Fibroblast of skin of abdomen (primary cell): ENCODE measurements at regions not wholly inside any gene's neighbourhood (a gene's known extent, or its start where the extent isn't known, plus 50 kb on each side); places are given as distances from the start of the nearest gene placed in this dataset.

Experiments
- DNase-seq: peaks from one replicate; pipeline ENCODE4 v3.0.0-alpha.2; 2013

DNA sequence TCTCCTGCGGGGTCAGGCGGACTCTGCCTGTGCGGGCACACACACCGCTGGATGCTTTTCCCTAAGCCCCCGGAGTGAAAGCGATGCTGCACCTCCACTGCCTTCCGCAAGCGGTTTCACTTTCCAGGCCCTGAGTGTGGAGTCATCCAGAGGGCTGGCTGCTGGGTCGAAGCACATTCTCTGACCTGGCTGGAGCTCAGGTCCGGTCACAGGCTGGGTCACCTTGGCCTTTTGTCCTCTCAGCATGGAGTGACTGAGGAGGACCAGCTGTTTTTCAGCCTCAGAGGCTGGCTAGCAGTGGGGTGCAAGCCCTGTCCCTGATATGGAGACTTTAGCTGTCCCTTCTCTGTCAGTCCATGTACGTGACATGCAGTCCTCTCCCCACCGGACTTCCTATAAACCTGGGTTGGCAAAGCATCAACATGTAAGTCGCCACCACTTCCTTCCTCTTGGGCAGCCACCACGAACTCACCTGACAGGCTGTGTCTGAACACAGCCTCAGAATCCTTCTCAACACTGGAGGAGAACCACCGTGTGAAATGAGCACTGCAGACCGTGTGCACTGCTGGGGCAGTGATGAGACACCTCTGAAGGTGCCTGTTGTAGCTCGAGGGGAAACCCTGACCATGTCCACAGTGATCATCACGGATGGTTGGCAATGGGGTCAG is 51.3 kb downstream of the GADD45G start:
- no peak for DNase-seq

DNA sequence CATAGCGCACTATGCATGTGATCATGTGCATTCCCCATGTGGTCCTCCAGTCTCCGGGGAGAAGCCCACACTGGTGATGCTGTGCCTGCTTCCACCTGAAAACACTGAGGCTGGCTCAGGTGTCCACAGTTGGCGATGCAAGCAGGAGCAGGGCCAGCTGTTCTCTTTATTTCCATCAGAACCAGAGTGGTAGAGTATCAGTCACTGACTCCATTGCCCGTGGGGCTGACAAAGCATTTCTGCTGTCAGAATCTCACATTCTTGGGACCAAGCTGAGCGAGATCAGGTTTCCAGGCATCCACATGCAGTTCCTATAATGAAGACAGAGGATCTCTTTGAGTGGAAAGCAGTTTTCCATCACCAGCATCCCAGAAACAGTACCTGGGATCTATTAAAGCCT is 52.5 kb downstream of the GADD45G start:
- DNase-seq: no peak

DNA sequence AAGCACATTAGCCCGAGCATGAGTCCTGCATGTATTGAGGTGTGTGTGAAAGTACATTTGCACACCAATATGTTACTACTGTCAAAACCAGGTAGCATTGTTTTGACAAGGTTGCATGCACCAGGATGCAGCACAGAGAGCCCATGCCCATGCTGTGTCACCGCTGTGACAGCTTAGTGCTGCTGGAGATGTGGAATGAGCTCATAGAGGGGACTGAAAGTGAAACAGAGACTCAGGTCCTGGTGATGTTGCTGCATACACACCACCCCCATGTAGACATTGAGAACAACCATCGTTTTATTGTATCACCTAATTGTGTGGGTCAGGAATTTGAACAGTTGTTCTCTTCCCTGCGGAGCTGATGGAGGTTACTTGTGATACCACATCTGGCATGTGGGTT is 53.0 kb downstream of the GADD45G start:
- DNase-seq: no peak

DNA sequence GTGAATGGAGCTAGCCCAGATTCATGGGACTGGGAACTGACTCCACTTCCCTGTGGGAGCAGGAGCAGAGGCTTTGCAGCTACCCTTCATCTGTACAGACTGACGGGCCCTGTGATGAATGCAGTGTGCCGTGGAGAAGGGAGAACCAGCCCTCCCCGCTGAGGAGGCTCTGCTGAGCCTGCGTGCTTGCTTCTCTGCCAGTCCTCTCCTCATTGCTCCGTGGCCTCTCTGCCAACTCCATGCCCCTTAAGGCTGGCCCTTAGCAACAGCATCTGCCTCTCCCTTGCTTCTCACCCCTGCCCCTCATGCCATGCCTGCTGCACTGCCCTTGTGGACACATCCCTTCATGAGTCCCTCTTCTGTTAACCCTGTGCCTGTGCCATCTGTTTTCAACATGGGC is 53.6 kb downstream of the GADD45G start:
- DNase-seq: no peak

DNA sequence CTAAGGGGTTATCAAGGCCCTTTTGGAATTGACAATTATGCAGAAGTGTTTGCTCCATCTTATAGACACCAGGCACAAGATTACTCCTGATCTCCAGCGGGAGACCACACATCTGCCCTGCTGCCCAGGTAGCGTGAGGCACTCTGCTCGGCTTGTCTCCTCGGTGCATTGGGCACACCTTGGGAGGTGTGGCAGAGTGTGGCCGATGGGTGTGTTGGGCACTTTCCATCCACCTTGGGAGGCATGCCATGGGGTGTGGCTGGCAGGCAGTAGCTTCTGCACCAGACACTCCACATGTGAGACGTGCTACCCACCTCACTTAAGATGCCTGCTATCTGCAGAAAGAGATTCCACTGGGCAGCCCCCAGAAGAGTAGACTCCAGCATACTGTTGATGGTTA is 54.1 kb downstream of the GADD45G start:
- DNase-seq: no peak

DNA sequence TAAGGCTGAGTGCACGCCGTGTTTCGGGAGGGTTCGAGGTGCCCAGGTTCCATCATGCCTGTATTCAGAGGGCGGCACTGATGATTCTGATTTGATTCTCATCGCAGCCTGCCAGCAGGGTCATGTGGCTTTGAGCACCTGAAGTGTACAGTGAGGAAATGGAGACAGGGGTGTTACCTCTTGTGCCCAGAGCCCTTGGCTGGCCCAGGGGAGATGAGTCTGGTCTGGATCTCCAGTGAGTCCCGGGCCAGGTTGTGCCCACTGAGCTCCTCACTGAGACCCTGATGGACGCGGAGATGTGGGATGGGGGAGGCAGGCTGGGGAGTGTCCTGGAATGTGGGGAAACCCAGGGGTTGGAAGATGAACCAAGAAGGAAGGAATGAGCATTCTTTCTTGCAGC is 54.7 kb downstream of the GADD45G start:
- DNase-seq: no peak

DNA sequence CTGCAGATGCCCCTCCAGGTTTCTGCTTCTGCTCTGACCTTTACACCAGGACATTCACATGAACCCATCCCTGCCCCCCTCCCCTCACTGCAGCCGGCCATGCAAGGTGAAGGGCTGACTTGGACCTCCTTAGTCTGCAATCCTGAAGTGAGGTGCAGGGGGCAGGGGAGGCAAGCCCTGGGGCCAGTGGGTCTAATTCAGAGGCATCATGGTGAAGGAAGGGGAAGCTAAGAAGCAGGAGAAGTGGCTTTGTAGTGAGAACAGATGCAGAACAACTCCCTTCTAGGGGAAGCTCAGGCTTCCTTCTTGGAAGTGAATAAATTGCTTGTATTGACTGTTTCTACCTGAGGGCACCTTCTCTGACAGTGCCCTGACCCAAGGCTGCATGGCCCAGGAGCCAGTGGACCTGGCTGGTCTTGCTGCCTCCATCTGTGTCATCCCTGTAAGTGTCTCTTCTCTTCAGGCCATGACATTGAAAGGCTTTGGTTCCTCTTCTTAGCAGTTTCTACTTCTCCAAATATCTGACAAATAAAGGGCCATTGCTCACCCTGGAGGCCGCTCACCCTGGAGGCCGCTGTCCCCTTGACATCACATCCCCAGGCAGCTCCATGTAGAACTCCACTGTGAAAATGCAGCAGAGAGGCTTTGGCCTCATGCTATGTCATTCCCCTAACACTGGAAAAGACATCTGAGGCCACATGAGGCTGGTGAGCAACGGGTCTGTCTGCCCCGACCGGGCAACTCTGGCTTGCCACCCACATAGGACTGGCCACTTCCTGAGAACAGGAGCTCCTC is 55.3 kb downstream of the GADD45G start:
- no peak for DNase-seq

DNA sequence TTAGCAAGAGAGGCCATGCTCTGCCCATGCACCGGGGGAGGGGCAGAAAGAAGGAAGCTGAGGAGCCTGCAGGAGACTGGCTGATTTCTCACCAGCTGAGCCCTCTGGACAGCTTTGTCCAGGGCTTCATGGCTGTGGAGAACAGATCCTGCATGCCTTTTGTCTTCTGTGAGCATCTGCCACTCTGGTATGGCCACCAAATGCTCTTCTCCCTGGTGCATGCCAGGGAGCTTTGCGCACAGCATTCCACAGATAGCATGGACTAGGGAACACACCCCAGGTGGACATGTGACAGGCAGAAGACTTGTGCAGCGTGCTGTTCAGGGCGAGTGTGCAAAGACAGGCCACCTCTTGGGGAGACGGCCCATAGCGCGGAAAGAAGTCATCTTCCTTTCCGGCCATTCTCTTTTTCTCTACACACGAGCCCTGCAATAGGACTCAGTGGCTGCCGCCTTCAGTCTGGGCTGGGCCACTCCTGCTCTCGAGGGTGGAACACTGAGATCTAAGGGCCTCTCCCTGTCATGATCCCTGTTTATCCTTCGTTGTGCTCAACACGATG is 56.7 kb downstream of the GADD45G start:
- DNase-seq: peak; percentile 12

DNA sequence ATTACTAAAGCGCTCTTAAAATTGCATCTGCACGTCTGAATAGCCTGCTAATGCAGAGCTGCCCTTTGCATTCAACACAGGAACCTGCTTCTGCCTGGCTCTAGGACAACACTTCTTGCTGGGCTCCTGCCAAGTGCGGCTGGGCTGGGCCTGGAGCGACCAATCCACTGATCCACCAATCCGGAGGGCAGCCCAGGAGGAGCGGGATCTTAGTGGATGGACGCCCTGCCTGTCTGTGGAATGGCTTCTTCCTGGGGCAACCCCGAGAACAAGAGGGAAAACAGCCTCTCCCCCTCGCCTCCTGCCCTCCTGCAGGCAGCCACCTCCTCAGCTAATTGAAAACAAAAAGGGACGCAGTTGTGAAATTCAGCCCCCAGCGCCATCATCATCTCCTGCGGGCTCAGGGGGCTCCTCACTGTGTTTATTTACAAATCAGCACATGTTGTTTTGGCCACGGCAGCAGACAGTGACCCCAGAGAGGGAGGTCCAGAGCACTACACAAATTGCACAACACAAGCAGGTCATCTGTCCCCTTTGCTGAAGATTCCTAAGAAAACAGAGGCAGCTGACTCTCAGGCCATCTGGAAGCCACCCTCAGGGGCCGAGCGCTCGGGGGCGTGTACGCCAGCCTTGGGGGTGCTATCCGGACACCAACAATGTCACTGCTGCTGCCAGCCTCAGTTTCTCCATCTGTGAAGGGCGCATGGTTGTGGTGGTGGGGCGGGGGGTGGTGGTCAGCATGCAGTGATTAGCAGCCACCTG is 57.3 kb downstream of the GADD45G start:
- peak; percentile 97 for DNase-seq

DNA sequence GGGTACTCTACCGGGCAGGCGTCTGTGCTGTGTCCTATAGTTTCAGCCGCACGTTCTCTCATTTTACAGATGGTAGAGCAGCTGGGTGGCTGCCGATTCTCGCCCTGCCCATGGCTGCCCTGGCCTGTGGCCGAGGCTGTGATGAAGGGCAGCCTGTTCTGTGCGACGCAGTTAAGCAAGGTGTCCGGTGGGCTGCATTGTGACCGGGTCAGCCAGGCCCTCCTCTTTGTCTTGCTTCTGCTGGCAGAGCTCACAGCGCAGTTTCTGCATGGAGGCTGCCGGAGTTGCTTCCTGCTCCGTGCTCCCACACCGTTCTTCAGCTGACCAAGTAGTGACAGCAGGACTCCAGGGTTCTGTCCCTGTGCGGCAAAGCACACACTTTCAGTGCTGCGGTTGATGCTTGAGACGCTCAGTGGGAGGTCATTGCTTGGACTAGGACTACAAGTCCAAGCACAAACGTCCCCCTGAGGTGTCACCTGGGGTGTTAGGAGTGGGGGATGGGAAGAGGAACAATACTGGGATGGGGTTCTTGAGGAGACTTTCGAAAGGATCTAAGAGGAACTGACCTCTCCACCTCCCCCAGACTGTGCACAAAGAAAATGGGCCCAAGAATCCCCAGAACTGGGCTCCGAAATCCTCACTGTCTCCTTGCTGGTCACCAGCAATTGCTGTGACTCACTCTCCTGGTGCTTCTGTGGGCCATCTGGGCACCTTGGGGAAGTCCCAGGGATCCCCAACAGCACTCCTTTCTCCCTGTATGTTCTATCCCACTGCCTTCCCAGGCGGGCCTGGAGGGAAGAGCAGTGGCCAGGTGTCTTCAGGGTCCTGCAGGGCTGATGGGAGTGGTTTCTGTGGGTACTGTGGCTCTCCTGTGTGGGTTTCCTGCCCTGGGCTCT is 58.2 kb downstream of the GADD45G start:
- DNase-seq: no peak

DNA sequence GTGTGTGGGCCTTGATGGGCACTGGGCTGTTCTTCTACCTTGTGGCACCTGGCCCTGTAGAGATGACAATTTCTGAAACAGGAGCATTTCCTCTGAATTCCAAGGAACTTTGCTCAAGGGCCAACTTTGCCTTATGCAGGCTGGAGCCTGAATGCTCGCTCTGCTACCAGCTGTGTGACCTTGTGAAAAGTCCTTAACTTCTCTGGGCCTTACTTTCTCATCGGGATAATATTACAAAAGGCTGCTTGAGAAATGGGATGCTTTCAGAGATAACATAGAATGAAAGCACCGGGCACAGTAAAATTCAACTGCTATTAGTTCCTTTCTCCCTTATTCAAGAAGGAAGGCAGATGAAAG is 58.8 kb downstream of the GADD45G start:
- DNase-seq: no peak

DNA sequence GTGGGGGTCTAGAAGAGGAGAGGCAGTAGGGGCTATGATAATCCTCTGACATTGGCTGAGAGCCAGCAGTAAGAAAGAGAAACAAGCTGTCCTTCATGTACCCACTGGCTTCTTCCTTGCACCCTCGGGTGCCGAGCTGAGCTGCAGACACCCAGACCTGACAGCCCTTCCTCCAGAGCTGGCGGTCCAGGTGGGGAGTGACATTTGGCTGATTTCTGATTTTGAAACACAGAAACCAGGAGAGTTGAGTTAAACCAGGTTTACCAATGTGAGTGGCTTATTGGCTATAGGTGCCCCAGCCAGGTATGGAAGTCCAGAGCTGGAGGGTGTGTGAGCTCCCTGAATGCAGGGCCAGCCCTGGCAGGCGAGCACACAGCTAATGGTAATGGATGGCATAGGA is 59.2 kb downstream of the GADD45G start:
- DNase-seq: no peak

DNA sequence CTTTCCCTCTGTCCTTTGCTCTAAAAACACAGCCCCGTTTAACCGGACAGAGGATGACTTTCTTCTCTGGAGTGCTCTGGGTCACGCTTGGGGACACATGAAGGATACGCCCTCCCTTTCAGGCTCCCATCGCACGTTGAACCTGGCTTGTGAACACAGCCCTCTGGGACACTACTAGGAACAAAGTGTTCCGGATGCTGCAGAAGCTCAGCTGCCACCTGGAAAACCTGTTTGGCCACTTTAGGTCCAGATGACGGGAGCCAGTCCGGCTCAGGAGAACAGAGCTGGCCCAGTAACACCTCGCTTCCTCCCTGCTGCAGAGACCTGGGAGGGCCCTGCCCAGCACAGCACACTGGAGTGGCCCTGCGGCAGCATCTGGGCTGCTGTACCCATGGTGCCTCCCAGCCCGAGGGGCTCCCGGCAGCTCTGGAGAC is 60.1 kb downstream of the GADD45G start:
- DNase-seq: no peak

DNA sequence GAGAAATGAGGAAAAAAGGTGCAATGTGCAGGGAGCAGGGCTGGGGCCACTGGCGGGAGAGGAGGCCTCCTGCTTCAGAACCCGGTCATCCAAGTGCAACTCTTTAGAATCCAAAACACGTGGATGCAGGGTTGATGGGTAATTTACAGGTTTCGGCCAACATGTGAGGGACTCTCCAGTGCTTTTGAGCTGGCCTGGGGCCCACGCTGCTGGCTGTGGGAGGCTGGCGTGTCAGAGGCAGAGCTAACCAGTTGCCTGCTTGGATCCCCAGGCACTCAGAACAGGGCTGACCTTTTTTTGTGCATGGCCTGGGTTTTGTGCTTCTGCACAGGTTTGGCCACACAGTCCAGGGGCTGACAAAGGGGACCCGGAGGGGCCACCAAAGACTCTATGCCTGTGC is 61.6 kb downstream of the GADD45G start:
- no peak for DNase-seq

DNA sequence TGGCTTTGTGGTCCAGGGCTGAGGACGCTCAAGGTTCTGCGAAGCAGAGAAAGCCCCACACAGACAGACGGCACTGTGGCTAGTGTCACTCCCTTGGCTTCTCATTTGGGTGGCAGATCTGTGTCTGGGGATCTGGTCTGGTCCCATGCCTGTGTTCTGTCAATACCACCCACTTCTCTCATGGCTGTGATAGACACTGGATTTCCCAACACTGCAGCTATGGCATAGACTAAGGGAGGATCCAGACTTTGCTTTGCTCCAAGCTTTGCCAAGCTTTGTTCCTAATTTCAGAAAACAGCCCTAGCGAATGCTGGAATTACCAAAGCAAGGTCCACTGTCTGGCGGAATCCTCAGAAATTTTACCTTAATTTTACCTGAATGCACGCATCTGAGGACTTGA is 62.1 kb downstream of the GADD45G start:
- DNase-seq: no peak

DNA sequence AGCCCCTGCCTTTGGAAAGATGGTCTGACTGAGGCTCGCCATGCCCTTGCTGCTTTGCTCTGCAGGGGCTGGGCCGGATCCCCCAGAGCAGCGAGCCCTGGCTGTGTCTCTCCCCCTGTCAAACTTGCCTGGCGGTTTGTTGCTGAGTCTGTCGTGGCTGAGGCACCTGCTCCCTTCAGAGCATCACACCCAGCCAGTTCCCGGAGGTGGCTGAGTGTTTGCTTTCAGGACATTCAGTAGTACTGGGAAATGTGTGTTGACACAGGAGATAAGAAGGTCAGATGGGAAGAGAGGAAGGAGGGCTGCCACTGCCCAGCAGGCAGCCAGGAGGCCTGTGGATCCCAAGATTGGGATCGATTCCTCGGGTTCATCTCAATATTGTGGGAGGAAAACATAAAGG is 62.9 kb downstream of the GADD45G start:
- DNase-seq: no peak

DNA sequence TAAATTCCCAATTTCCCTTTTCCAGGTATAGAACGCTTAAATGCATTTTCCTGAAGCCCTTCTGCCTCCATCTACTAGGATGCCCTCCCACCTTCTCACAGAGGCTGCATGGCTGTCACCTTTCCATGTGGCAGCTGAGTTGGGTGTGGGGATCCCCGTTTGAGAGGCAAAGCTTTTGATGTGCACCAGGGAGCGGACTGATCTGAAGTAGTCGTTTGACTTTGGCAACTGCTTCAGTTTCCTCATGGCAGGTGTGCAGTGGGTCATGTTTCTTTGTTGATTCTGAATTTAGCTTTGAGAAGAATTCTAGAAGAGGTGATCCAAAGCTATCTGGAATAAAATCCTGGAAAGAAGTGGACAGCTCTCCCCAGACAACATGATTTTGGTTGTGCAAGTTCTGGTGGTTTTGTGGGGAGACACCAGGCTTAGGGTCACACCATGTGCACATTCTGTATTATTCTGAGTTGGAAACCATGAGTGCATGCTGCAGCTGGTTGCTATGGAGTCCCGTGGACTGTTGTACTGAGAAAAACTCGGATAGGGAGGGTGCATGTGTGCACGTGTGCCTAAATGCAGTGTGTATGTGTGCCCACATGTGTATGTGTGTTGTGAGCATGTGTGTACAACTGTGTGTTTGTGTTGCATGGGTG is 63.5 kb downstream of the GADD45G start:
- DNase-seq: no peak

DNA sequence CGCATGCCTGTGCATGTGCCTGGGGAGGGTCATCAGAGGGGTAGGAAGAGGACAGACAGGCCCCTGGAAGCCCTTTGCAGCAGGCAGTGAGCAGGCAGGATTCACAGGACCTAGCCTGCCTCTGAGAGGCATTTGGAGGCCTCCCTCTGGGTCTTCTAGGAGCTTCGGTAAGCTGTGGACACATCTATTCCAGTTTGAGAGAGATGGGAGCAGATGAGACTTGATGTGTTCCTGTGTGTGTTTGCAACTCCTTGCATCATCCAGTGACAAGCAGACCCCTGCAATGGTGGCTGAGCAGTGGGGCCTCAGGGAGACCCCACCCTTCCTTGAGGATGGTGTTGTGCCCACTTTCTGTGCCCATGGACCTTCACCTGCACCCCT is 64.0 kb downstream of the GADD45G start:
- DNase-seq: no peak

DNA sequence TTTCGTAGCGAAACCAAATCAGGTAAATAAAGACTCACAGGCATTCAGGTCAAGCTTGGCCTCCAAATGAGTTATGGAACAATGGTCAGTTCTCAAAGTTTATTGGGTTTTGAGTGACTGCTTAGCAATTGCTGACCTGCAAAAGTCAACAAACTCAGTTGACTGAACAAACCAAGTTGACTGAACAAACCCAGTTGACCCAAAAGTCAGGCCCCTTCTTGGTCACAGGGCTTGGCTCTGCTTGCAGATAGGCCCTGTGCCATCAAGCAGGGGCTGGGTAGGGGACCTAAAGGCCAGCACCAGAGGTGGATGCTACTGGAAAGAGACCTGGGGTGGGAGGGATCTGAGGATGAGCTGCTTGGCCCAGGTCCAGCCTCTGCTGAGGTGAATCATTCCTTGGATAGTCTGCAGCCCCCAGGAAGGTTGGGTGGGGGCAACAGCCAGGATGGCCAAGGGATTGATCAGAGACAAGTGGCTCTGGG is 64.6 kb downstream of the GADD45G start:
- DNase-seq: no peak

DNA sequence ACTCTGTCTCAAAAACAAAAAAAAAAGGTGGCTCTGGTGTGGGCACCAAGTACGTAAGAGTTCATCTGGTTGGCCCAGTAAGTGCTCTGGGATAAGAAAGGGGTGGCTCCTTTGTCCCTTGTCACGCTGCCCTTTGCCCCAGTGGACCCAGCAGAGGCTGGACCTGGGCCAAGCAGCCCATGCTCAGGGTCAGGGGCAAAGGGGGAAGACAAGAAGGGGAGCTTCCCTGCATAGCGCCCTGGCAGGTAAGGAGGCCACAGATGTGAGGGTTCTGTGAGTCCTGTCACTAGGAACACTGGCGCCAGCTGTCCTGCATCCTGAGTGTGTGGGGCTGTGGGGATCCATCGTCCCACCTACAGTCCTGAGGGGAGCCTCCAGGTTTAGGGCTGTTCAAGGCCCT is 65.3 kb downstream of the GADD45G start:
- no peak for DNase-seq

DNA sequence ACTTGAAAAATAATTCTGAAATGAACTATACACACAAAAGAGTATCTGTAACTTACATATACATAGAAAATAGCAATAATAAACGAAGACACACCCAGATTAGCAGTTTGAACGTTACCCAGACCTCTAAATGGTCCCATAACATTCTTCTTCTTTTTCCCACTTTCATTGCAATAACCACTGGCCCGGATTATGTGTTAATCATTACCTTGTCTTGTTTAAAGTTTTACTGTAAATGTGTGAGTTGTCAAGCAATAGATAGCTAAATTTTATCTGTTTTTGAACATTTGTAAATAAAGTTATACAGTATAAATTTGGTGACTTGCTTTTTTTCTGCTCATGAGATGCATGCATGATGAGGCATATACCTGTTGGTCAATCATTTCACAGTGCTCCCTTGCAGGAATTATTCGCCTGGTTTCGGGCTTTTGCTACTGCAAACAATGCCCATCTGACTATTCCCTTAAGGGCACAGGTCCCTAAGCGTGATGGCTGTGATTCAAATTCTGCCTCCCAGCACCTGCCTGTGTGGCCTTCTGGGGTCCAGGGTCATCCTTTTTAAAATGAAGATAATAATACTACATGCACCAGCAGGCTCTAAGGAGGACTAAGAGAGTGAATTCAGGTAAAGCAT is 66.1 kb downstream of the GADD45G start:
- no peak for DNase-seq
